Neutrophil (primary cell): ENCODE measurements at regions not wholly inside any gene's neighbourhood (a gene's known extent, or its start where the extent isn't known, plus 50 kb on each side); places are given as distances from the start of the nearest gene placed in this dataset.

Experiments
- H3K27ac ChIP-seq: fragments of 200-600 bp; sonication (generic); 2 replicates; pipeline ENCODE4 v1.5.1; 2016; ENCODE audit warnings: mild to moderate bottlenecking, moderate library complexity
- H3K27me3 ChIP-seq: fragments of 200-600 bp; sonication (generic); 2 replicates; pipeline ENCODE4 v1.6.0; 2016; ENCODE audit warnings: mild to moderate bottlenecking
- H3K36me3 ChIP-seq: fragments of 200-600 bp; sonication (generic); 2 replicates; pipeline ENCODE4 v1.5.1; 2017
- H3K4me1 ChIP-seq, 2 experiments: fragments of 200-600 bp in 1 of 2; sonication (generic) in 1 of 2; 1 replicate in 1 of 2; 2 replicates in 1 of 2; pipeline versions ENCODE4 v1.5.1 to v1.6.1; 2013 to 2016; ENCODE audit warnings: low read depth in 1 of 2, low read length in 1 of 2, mild to moderate bottlenecking in 1 of 2, moderate library complexity in 1 of 2; ENCODE audit not compliant: control insufficient read depth in 1 of 2, insufficient read depth in 1 of 2
- H3K4me3 ChIP-seq, 2 experiments: fragments of 200-600 bp in 1 of 2; sonication (generic) in 1 of 2; 1 replicate in 1 of 2; 2 replicates in 1 of 2; pipeline ENCODE4 v1.5.1; 2013 to 2016; ENCODE audit warnings: low read depth in 1 of 2, low read length in 1 of 2, mild to moderate bottlenecking in 1 of 2, moderate library complexity in 1 of 2
- H3K9me3 ChIP-seq: fragments of 200-600 bp; sonication (generic); 2 replicates; pipeline ENCODE4 v1.5.1; 2016
- TF ChIP-seq, protein P1 (sequence below): fragments of 200-600 bp; sonication (generic); IDR thresholded peaks from 2 replicates; pipeline ENCODE4 v1.5.1; 2016; ENCODE audit warnings: antibody characterized with exemption

DNA sequence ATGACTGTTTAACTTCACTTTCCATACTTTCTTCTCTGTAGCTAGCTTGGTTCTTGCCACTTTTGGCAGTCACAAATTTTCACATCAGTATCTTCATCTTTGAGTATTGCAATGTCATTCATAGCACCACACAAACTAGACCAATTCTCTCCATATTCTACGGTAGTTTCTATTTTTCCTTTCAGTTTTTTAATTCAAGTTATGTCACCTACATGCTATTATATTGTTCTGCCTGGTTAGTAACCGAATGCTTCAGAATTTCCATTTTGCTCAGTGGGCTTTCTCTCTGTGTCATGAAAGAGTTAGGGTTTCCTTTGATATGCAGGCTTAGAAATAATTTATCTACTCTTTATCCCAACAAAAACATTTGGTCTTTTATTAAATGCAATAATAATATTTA is 896.5 kb downstream of the GATA3 start:
- TF ChIP-seq, protein P1, sequence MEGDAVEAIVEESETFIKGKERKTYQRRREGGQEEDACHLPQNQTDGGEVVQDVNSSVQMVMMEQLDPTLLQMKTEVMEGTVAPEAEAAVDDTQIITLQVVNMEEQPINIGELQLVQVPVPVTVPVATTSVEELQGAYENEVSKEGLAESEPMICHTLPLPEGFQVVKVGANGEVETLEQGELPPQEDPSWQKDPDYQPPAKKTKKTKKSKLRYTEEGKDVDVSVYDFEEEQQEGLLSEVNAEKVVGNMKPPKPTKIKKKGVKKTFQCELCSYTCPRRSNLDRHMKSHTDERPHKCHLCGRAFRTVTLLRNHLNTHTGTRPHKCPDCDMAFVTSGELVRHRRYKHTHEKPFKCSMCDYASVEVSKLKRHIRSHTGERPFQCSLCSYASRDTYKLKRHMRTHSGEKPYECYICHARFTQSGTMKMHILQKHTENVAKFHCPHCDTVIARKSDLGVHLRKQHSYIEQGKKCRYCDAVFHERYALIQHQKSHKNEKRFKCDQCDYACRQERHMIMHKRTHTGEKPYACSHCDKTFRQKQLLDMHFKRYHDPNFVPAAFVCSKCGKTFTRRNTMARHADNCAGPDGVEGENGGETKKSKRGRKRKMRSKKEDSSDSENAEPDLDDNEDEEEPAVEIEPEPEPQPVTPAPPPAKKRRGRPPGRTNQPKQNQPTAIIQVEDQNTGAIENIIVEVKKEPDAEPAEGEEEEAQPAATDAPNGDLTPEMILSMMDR = no peak
- no peak overlapping the region for H3K4me3 ChIP-seq
- no peaks in the 10 kb centered on the region for H3K9me3 ChIP-seq
- no peak overlapping the region for H3K27ac ChIP-seq
- no peaks in the 10 kb centered on the region for H3K27me3 ChIP-seq
- H3K36me3 ChIP-seq = no peaks in the 10 kb centered on the region
- H3K4me1 ChIP-seq = no peaks in the 10 kb centered on the region

- H3K4me1 ChIP-seq = no peaks in the 10 kb centered on the region
- H3K4me3 ChIP-seq = no peak overlapping the region
- no peaks in the 10 kb centered on the region for H3K9me3 ChIP-seq
- TF ChIP-seq, protein P1 = no peak
- H3K27ac ChIP-seq = no peak overlapping the region
- no peaks in the 10 kb centered on the region for H3K36me3 ChIP-seq
- no peaks in the 10 kb centered on the region for H3K27me3 ChIP-seq
These were observed 897.1 kb downstream of the GATA3 start for GRCh38 chr10:8951440-8952089.

DNA sequence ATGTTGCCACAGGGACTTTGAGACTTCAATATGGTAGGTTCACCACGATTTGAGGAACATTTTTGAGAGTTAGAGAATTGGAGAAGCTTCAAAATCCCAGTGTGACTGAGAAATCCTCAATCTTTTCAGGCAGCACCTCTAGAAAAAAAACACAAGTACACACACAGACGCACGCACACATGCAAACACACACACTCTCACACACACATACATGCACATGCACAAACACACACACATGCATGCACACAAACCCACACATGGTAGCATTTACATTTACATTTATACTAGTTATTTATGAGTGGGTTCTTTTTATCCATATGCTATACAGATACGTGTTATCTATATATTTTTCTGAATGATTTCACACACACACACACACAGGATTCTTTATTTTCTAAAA is 901.9 kb downstream of the GATA3 start:
- H3K4me3 ChIP-seq = no peak overlapping the region
- no peaks in the 10 kb centered on the region for H3K9me3 ChIP-seq
- H3K36me3 ChIP-seq = no peaks in the 10 kb centered on the region
- no peak overlapping the region for H3K27ac ChIP-seq
- H3K27me3 ChIP-seq = no peaks in the 10 kb centered on the region
- H3K4me1 ChIP-seq = no peaks in the 10 kb centered on the region
- TF ChIP-seq, protein P1 = no peak

- Histone ChIP-seq H3K27ac (no peak overlapping the region), H3K27me3 (no peaks in the 10 kb centered on the region), H3K36me3 (no peaks in the 10 kb centered on the region), H3K4me1 (no peaks in the 10 kb centered on the region), H3K4me3 (no peak overlapping the region), H3K9me3 (no peaks in the 10 kb centered on the region)
- TF ChIP-seq, protein P1 = no peak
These were observed 907.8 kb downstream of the GATA3 start for GRCh38 chr10:8962249-8962648.

GRCh38 chr10:8967061-8967460 is 912.6 kb downstream of the GATA3 start:
- no peak overlapping the region for H3K4me3 ChIP-seq
- no peaks in the 10 kb centered on the region for H3K36me3 ChIP-seq
- TF ChIP-seq, protein P1 = no peak
- H3K27ac ChIP-seq = no peak overlapping the region
- no peaks in the 10 kb centered on the region for H3K9me3 ChIP-seq
- no peaks in the 10 kb centered on the region for H3K27me3 ChIP-seq
- no peaks in the 10 kb centered on the region for H3K4me1 ChIP-seq
